ENCODE measurements at regions not wholly inside any gene's neighbourhood (a gene's known extent, or its start where the extent isn't known, plus 50 kb on each side); places are given as distances from the start of the nearest gene placed in this dataset.

- TF ChIP-seq TAF1 (IDR thresholded peaks at IDR 0.05; ENCODE audit: borderline replicate concordance, insufficient read depth, low read length) (no peak), REST (IDR thresholded peaks at IDR 0.05; ENCODE audit: insufficient read depth in 1 of 2, low read depth in 2 of 2, low read length in 2 of 2) (no peak)
Measured at GRCh38 chr2:51846018-51846417, 814.1 kb upstream of the NRXN1 start.

DNA sequence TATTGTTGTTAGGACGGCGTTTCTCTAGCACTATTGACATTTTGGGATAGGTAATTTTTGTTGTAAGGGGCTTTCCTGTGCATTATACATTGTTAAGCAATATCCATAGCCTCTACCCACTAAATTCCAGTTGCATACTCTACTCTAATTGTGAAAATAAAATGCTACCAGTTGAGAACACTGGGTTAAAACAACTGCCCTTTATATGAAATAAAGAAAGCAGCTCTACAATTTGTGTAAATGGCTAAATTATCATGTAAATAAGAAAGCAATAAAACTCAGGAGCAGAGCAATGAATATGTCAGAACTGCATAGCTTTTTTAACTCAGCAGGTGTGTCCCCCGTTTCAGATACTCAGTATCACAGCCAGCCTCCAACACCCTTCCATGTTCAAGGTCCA lies 812.7 kb upstream of the NRXN1 start:
- TF ChIP-seq SIN3A (IDR thresholded peaks at IDR 0.05; ENCODE audit: borderline replicate concordance, insufficient read depth, low read length), result no peak
- no peak for TF ChIP-seq FOXP2 (optimal IDR thresholded peaks at IDR 0.05; ENCODE audit: borderline replicate concordance, extremely low read depth, extremely low read length, insufficient read depth)
- TF ChIP-seq REST (IDR thresholded peaks at IDR 0.05; ENCODE audit: insufficient read depth in 1 of 2, low read depth in 2 of 2, low read length in 2 of 2), result no peak
- no peak for TF ChIP-seq POLR2AphosphoS5 (IDR thresholded peaks at IDR 0.05; ENCODE audit: low read depth, low read length)
- no peak for TF ChIP-seq TAF1 (IDR thresholded peaks at IDR 0.05; ENCODE audit: borderline replicate concordance, insufficient read depth, low read length)

DNA sequence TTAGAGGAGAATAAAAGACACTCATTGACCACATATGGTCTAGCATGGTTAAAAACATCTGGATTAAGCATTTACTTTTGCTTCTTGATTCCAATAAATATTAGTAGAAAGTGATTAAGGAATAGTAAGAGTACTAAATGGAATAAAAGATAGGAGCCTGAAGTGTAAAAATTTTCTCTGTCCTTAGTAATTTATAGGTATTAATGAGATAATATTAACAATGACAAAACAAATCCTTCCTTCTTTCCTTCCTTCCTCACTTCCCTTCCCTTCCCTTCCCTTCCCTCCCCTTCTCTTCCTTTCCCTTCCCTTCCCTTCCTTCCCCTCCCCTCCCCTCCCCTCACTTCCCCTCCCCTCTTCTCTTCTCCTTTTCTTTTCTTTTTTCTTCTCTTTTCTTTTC lies 797.5 kb upstream of the NRXN1 start:
- TF ChIP-seq TAF1 (IDR thresholded peaks at IDR 0.05; ENCODE audit: borderline replicate concordance, insufficient read depth, low read length) (no peak), REST (IDR thresholded peaks at IDR 0.05; ENCODE audit: insufficient read depth in 1 of 2, low read depth in 2 of 2, low read length in 2 of 2) (no peak), POLR2AphosphoS5 (IDR thresholded peaks at IDR 0.05; ENCODE audit: low read depth, low read length) (no peak), SIN3A (IDR thresholded peaks at IDR 0.05; ENCODE audit: borderline replicate concordance, insufficient read depth, low read length) (no peak), FOXP2 (optimal IDR thresholded peaks at IDR 0.05; ENCODE audit: borderline replicate concordance, extremely low read depth, extremely low read length, insufficient read depth) (no peak)

GRCh38 chr2:51825823-51826222 lies 793.9 kb upstream of the NRXN1 start:
- TF ChIP-seq FOXP2 (optimal IDR thresholded peaks at IDR 0.05; ENCODE audit: borderline replicate concordance, extremely low read depth, extremely low read length, insufficient read depth) (no peak), TAF1 (IDR thresholded peaks at IDR 0.05; ENCODE audit: borderline replicate concordance, insufficient read depth, low read length) (no peak), REST (IDR thresholded peaks at IDR 0.05; ENCODE audit: insufficient read depth in 1 of 2, low read depth in 2 of 2, low read length in 2 of 2) (no peak), SIN3A (IDR thresholded peaks at IDR 0.05; ENCODE audit: borderline replicate concordance, insufficient read depth, low read length) (no peak), POLR2AphosphoS5 (IDR thresholded peaks at IDR 0.05; ENCODE audit: low read depth, low read length) (no peak)

DNA sequence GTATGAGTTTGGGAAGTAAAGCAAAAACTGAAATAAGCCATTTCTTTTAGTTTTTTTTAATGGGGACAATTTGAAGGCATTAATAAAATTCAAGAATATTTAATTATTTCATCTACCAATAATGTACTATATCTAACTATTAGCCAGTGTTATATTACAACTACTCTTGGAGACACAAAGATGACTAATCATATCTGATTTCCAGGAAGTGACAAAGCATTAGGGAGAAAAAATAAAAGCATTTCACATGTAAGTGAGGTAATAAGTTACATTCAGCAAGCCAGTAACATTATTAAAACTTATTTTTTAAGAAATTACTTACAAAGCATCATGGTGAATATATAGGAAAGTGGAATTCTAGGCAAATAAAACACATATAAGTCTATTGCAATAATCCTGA lies 781.3 kb upstream of the NRXN1 start:
- TF ChIP-seq TAF1 (IDR thresholded peaks at IDR 0.05; ENCODE audit: borderline replicate concordance, insufficient read depth, low read length) (no peak), REST (IDR thresholded peaks at IDR 0.05; ENCODE audit: insufficient read depth in 1 of 2, low read depth in 2 of 2, low read length in 2 of 2) (no peak), FOXP2 (optimal IDR thresholded peaks at IDR 0.05; ENCODE audit: borderline replicate concordance, extremely low read depth, extremely low read length, insufficient read depth) (no peak), POLR2AphosphoS5 (IDR thresholded peaks at IDR 0.05; ENCODE audit: low read depth, low read length) (no peak), SIN3A (IDR thresholded peaks at IDR 0.05; ENCODE audit: borderline replicate concordance, insufficient read depth, low read length) (no peak)

Data from PFSK-1 (cell line).